Ishikawa (cell line): ENCODE measurements at regions not wholly inside any gene's neighbourhood (a gene's known extent, or its start where the extent isn't known, plus 50 kb on each side); places are given as distances from the start of the nearest gene placed in this dataset.

Source experiments
- CEBPB ChIP-seq: IDR thresholded peaks from 2 replicates; pipeline ENCODE4 v1.6.1; 2012
- CREB1 ChIP-seq: IDR thresholded peaks from 2 replicates; pipeline ENCODE4 v1.6.1; 2012; ENCODE audit warnings: low read depth
- EGR1 ChIP-seq: IDR thresholded peaks from 2 replicates; pipeline ENCODE4 v1.6.1; 2012
- EP300 ChIP-seq: IDR thresholded peaks from 2 replicates; pipeline ENCODE4 v1.6.1; 2012; ENCODE audit warnings: borderline replicate concordance
- FOXM1 ChIP-seq: IDR thresholded peaks from 2 replicates; pipeline ENCODE4 v1.6.1; 2012; ENCODE audit warnings: low read depth, borderline replicate concordance
- NFIC ChIP-seq: IDR thresholded peaks from 2 replicates; pipeline ENCODE4 v1.6.1; 2012
- RAD21 ChIP-seq: IDR thresholded peaks from 2 replicates; pipeline ENCODE4 v1.6.1; 2012; ENCODE audit warnings: low read depth
- TAF1 ChIP-seq: IDR thresholded peaks from 2 replicates; pipeline ENCODE4 v1.6.1; 2012; ENCODE audit warnings: low read depth, mild to moderate bottlenecking
- TCF12 ChIP-seq: IDR thresholded peaks from 2 replicates; pipeline ENCODE4 v1.6.1; 2012; ENCODE audit warnings: low read depth
- TEAD4 ChIP-seq: IDR thresholded peaks from 2 replicates; pipeline ENCODE4 v1.6.1; 2012
- YY1 ChIP-seq: IDR thresholded peaks from 2 replicates; pipeline ENCODE4 v1.6.1; 2012; ENCODE audit warnings: low read depth
- ZBTB7A ChIP-seq: IDR thresholded peaks from 2 replicates; pipeline ENCODE4 v1.6.1; 2012; ENCODE audit warnings: low read depth
- TF ChIP-seq, protein P1 (sequence below): IDR thresholded peaks from 2 replicates; pipeline ENCODE4 v1.6.1; 2012; ENCODE audit warnings: low read depth, mild to moderate bottlenecking
- TF ChIP-seq, protein P2 (sequence below): IDR thresholded peaks from 2 replicates; pipeline ENCODE4 v1.6.1; 2012
- TF ChIP-seq, protein P3 (sequence below): IDR thresholded peaks from 2 replicates; pipeline ENCODE4 v1.6.1; 2012

DNA sequence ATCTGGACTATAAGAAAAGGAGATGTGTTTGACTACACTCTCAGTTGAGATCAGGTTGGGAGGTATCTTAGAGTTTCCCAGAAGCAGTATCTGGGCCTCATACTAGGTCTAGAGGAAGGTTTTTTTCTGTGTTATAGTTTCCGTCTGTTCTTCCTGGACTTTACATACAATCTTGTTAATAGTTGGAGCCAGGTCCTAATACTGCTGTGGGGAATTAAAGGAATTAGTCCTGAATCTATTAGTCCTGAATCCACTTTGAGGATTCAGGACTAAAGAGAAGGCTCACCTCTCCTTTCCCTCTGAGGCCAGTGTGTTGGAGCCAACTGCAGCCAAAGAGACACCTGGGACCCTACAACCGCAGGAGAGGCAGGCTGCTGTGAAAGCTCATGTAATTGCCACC is 445.7 kb upstream of the CLINT1 start:
- no peak for TF ChIP-seq EGR1

DNA sequence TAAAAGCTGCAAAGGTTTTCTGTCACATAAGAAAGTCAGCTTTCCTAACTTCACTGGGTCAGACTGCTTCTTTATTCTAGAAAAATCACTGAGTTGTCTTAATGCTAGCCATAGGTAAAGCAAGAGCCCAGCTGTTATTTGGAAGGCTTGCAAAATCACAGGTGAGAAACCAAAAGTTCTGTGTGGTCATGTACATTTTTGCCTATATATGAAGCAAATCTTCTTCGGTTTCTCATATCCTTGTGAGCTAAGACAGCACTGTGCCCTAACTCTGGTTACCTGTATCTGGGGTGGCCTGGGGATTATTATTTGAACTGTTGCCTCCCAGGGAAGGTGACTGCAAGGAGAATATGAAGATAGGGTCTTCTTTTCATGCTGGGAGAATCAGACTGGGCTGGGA is 444.9 kb upstream of the CLINT1 start:
- TF ChIP-seq TAF1 (no peak), TCF12 (no peak), EGR1 (no peak), FOXM1 (no peak), ZBTB7A (no peak), RAD21 (no peak), CEBPB (no peak), NFIC (no peak), YY1 (no peak), TEAD4 (no peak), EP300 (no peak)
- TF ChIP-seq, protein P1, sequence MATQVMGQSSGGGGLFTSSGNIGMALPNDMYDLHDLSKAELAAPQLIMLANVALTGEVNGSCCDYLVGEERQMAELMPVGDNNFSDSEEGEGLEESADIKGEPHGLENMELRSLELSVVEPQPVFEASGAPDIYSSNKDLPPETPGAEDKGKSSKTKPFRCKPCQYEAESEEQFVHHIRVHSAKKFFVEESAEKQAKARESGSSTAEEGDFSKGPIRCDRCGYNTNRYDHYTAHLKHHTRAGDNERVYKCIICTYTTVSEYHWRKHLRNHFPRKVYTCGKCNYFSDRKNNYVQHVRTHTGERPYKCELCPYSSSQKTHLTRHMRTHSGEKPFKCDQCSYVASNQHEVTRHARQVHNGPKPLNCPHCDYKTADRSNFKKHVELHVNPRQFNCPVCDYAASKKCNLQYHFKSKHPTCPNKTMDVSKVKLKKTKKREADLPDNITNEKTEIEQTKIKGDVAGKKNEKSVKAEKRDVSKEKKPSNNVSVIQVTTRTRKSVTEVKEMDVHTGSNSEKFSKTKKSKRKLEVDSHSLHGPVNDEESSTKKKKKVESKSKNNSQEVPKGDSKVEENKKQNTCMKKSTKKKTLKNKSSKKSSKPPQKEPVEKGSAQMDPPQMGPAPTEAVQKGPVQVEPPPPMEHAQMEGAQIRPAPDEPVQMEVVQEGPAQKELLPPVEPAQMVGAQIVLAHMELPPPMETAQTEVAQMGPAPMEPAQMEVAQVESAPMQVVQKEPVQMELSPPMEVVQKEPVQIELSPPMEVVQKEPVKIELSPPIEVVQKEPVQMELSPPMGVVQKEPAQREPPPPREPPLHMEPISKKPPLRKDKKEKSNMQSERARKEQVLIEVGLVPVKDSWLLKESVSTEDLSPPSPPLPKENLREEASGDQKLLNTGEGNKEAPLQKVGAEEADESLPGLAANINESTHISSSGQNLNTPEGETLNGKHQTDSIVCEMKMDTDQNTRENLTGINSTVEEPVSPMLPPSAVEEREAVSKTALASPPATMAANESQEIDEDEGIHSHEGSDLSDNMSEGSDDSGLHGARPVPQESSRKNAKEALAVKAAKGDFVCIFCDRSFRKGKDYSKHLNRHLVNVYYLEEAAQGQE: no peak

DNA sequence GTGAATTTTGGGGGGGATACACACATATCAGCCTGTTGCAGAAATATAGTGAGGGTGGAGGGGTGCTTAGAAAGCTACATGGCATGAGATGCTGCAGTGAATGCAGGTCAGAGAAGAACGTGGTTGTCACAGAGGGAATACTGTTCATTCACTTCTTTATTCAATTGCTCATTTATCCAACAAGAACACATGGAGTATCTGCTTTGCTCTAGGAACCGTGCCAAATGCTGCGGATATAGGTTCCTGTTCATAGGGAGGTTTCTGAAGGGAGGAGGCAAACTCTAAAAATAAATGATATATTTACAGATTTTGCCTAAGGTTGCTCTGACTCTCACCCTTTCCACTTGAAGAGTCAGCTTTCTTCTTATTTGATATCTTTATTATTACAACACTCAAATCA is 444.3 kb upstream of the CLINT1 start:
- TF ChIP-seq FOXM1 (no peak), TAF1 (no peak)

DNA sequence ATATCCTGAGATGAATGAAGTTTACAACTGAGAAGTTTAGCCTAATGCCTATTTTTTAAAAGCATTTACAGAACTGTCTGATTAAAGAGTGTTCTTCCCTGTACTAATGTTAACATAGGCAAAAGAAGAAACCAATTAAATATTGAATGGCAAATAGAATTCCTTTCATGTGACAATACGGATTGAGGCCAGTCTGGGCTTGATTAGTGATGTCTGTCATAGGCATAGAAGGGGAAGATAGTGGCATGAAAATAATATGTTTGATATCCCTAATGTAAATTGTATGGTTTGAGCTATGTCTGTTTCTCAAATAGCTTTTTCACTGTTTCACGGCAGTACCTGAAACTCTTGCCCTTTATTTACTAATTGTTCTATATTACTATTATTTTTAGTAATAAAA is 443.1 kb upstream of the CLINT1 start:
- TF ChIP-seq, protein P2, sequence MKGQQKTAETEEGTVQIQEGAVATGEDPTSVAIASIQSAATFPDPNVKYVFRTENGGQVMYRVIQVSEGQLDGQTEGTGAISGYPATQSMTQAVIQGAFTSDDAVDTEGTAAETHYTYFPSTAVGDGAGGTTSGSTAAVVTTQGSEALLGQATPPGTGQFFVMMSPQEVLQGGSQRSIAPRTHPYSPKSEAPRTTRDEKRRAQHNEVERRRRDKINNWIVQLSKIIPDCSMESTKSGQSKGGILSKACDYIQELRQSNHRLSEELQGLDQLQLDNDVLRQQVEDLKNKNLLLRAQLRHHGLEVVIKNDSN: no peak
- no peak for TF ChIP-seq FOXM1
- no peak for TF ChIP-seq YY1
- TF ChIP-seq, protein P1: no peak
- no peak for TF ChIP-seq TCF12
- TF ChIP-seq RAD21: no peak
- TF ChIP-seq TEAD4: no peak
- TF ChIP-seq EGR1: no peak
- TF ChIP-seq CEBPB: no peak
- no peak for TF ChIP-seq EP300

DNA sequence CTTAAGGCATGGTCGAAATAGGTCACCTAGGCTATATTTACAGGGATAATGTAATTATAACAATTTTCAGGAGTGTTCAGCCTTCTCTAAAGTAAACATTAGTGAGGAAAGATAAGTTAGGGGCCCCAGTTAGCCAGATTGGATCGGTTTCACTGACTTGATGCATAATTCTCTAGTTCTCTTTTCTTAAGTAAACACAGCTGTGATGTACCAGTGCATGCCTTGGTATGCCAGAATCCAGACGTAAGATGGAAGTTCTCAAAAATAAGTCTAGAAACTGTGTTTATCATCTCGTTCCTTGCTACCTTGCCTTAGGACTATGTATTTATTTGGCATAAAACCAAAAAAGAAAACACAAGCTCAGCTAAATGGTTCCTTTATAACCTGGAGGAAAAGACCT is 442.2 kb upstream of the CLINT1 start:
- no peak for TF ChIP-seq CEBPB
- TF ChIP-seq, protein P2: no peak
- TF ChIP-seq, protein P1: no peak
- TF ChIP-seq NFIC: no peak
- TF ChIP-seq TEAD4: no peak
- no peak for TF ChIP-seq YY1
- TF ChIP-seq EP300: no peak
- no peak for TF ChIP-seq TAF1
- TF ChIP-seq, protein P3, sequence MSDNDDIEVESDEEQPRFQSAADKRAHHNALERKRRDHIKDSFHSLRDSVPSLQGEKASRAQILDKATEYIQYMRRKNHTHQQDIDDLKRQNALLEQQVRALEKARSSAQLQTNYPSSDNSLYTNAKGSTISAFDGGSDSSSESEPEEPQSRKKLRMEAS: no peak
- no peak for TF ChIP-seq FOXM1
- TF ChIP-seq EGR1: no peak
- TF ChIP-seq RAD21: no peak
- no peak for TF ChIP-seq TCF12
- no peak for TF ChIP-seq CREB1
- no peak for TF ChIP-seq ZBTB7A

DNA sequence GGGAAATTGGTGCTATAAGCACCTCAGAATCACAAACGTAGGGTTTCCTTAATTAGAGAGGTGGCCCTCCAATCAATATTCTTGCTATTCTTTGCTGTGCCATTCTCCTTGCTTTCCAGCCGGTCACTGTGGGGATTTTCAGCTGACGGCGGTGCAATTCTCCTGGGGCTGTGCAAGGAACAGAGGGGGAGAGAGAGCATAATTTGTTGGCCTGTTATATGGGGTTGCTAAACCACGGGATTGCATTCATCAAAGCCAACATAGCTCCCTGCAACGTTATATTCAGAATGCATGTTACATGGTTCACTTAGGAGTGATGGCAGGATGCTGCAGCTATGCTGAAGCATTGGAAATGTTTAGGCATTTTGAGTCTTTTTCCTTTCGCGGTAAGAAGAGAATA is 441.3 kb upstream of the CLINT1 start:
- TF ChIP-seq, protein P3: no peak
- TF ChIP-seq EGR1 (no peak), ZBTB7A (no peak), FOXM1 (no peak), NFIC (no peak), YY1 (no peak), TCF12 (no peak), RAD21 (no peak), CREB1 (no peak), TAF1 (no peak), EP300 (no peak), CEBPB (no peak), TEAD4 (no peak)
- TF ChIP-seq, protein P2: no peak
- TF ChIP-seq, protein P1: no peak
